Stimulated activated naive B cell treated with anti-CD40 and anti-IgM and Interleukin-4, amounts not matched to agents 10 μg/mL and 1 μg/mL and 100 μg/mL, for 72 hours (primary cell): ENCODE measurements at regions not wholly inside any gene's neighbourhood (a gene's known extent, or its start where the extent isn't known, plus 50 kb on each side); places are given as distances from the start of the nearest gene placed in this dataset.
"Not testable (repeated sequence)": the region's sequence is repeated elsewhere in the genome, so short reads cannot be mapped to it uniquely, and the experiment has no call there.

Experiments
- ATAC-seq, 2 donors: fragments of 150-1000 bp; cut with Tn5 transposase; replicated peaks; 2 replicates each; pipeline ENCODE4 v1.10.0; 2021; ENCODE audit warnings: moderate library complexity in 1 of 2
- DNase-seq: peaks from one replicate; pipeline ENCODE4 v3.0.0; 2021
- H3K27ac Mint-ChIP-seq: one replicate; pipeline ENCODE4 v1.8.0; 2022; ENCODE audit warnings: mild to moderate bottlenecking, mixed read lengths
- H3K27me3 Mint-ChIP-seq, 2 donors: one replicate each; pipeline ENCODE4 v1.8.0; 2022; ENCODE audit warnings: mixed read lengths in 2 of 2
- H3K36me3 Mint-ChIP-seq, 2 donors: one replicate each; pipeline ENCODE4 v1.8.0; 2022; ENCODE audit warnings: mixed read lengths in 2 of 2, mild to moderate bottlenecking in 1 of 2
- H3K4me1 Mint-ChIP-seq, 2 donors: one replicate each; pipeline ENCODE4 v1.8.0; 2022; ENCODE audit warnings: mixed read lengths in 2 of 2, mild to moderate bottlenecking in 1 of 2
- H3K4me3 Mint-ChIP-seq, 2 donors: one replicate each; pipeline ENCODE4 v1.8.0; 2022; ENCODE audit warnings: mild to moderate bottlenecking in 2 of 2, mixed read lengths in 2 of 2, moderate library complexity in 1 of 2
- H3K9me3 Mint-ChIP-seq, 2 donors: one replicate each; pipeline ENCODE4 v1.8.0; 2022; ENCODE audit warnings: mixed read lengths in 2 of 2, mild to moderate bottlenecking in 1 of 2

DNA sequence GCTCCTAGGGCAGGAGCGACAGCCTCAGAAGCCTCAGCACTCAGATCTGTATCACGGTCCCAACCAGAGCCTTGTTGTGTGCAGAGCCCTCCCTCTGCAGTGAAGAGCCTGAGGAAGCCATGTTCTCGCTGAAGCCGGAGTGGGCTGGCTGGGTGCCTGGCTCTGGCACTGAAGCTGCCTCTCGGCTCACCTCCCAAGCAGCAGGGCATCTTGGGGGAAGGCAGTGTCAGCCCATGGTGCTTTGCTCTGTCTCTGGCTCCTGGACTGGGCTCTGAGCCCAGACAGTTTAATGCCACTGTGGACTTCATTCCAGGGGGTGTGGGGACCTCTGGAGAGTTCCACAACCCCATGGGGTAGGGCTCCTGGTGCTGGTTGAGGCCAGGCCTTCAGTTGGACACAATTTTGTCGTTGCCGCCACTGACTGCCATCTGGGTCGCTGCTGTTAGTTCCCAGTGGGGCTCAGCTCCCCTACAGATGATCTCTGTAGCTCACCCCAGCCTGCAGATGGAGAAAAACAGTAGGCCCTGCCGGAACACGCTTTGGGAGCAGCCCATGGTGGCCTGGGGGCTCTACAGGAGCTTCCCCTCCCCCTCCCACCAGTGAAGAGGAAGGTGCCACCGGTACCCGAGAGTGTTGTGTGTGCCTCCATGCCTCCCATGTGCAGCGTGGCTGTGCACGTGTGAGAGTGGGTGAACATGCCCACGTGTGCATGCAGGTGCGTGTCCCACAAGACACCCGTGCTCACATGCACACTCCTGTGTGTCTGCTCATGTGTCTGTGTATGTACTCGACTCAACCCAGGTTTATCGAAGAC is 86.5 kb upstream of the B3GAT1 start:
- H3K9me3 Mint-ChIP-seq = peaks cover 12 to 16% of the 10 kb centered on the region in 2 donors
- H3K4me3 Mint-ChIP-seq = no peak overlapping the region
- H3K27me3 Mint-ChIP-seq = peaks cover 0 to 6% of the 10 kb centered on the region in 2 donors
- no peaks in the 10 kb centered on the region for H3K4me1 Mint-ChIP-seq
- ATAC-seq = no peak
- peaks cover 0 to 6% of the 10 kb centered on the region in 2 donors for H3K36me3 Mint-ChIP-seq
- no peak overlapping the region for H3K27ac Mint-ChIP-seq
- DNase-seq = no peak

DNA sequence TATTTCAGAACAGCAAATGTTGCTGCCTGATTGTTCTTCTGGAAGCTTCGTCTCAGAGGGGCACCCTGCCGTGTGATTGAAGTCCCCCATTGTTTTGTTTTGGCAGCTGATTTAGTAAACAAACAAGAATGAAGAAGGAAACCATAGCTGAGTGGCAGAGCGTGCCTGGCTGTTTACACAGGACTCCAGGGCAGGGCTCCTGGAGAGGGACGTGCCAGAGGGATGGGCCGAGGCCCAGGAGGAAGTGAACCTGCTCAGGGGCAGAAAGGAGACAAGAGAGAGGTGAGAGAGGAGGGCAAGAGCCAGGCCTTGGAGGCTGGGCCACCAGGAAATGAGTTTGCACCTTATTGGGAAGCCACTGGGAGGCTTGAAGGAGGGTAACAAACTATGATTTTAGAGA is 85.5 kb upstream of the B3GAT1 start:
- no peak overlapping the region for H3K4me3 Mint-ChIP-seq
- H3K36me3 Mint-ChIP-seq = peaks cover 0 to 6% of the 10 kb centered on the region in 2 donors
- no peak for DNase-seq
- no peak overlapping the region for H3K27ac Mint-ChIP-seq
- peaks cover 0 to 6% of the 10 kb centered on the region in 2 donors for H3K27me3 Mint-ChIP-seq
- H3K9me3 Mint-ChIP-seq = peaks cover 16% of the 10 kb centered on the region in 2 donors
- H3K4me1 Mint-ChIP-seq = no peaks in the 10 kb centered on the region
- no peak for ATAC-seq

DNA sequence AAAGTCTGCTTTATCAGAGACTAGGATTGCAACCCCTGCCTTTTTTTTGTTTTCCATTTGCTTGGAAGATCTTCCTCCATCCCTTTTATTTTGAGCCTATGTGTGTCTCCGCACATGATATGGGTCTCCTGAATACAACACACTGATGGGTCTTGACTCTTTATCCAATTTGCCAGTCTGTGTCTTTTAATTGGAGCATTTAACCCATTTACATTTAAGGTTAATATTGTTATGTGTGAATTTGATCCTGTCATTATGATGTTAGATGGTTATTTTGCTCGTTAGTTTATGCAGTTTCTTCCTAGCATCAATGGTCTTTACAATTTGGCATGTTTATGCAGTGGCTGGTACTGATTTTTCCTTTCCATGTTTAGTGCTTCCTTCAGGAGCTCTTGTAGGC is 84.0 kb upstream of the B3GAT1 start:
- H3K36me3 Mint-ChIP-seq, DNase-seq, H3K4me1 Mint-ChIP-seq, H3K27ac Mint-ChIP-seq, H3K27me3 Mint-ChIP-seq, ATAC-seq, H3K4me3 Mint-ChIP-seq: not testable (repeated sequence)
- H3K9me3 Mint-ChIP-seq = peaks cover 16% of the 10 kb centered on the region in 2 donors

DNA sequence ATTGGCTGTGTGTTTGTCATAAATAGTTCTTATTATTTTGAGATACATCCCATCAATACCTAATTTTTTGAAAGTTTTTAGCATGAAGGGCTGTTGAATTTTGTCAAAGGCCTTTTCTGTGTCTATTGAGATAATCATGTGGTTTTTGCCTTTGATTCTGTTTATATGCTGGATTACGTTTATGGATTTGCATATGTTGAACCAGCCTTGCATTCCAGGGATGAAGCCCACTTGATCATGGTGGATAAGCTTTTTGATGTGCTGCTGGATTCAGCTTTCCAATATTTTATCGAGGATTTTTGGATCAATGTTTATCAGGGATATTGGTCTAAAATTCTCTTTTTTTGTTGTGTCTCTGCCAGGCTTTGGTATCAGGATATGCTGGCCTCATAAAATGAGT is 82.4 kb upstream of the B3GAT1 start:
- not testable (repeated sequence) for H3K4me3 Mint-ChIP-seq, H3K36me3 Mint-ChIP-seq, H3K4me1 Mint-ChIP-seq, H3K27me3 Mint-ChIP-seq, H3K27ac Mint-ChIP-seq, ATAC-seq, DNase-seq
- H3K9me3 Mint-ChIP-seq = peaks cover 16% of the 10 kb centered on the region in 2 donors

GRCh38 chr11:134492411-134492810 is 80.4 kb upstream of the B3GAT1 start:
- not testable (repeated sequence) for DNase-seq, H3K27ac Mint-ChIP-seq, ATAC-seq, H3K36me3 Mint-ChIP-seq, H3K27me3 Mint-ChIP-seq, H3K4me3 Mint-ChIP-seq, H3K4me1 Mint-ChIP-seq
- H3K9me3 Mint-ChIP-seq = peaks cover 13 to 16% of the 10 kb centered on the region in 2 donors

DNA sequence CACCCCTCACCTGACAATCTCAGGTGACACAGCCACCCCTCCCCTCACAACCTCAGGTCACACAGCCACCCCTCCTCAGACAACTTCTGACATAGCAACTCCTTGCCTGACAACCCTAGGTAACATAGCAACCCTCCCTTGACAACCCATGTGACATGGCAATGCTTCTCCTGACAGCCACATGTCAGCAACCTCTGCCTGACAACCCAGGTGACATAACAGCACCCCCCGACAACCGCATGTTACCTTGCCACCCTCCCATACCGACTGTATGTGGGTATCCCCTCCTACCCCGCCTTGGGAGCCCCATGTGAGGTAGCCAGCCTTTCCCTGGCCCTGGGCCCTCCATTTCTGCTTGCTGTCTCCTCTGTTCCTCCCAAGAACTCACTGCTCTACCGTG is 77.7 kb upstream of the B3GAT1 start:
- Mint-ChIP-seq H3K9me3 (peaks cover 0 to 6% of the 10 kb centered on the region in 2 donors), H3K36me3 (no peaks in the 10 kb centered on the region), H3K27ac (no peak overlapping the region), H3K4me1 (no peaks in the 10 kb centered on the region), H3K4me3 (no peak overlapping the region), H3K27me3 (peaks cover 0 to 4% of the 10 kb centered on the region in 2 donors)
- DNase-seq (no peak), ATAC-seq (no peak)

GRCh38 chr11:134488913-134489312 is 76.9 kb upstream of the B3GAT1 start:
- Mint-ChIP-seq H3K36me3 (no peaks in the 10 kb centered on the region), H3K4me1 (no peaks in the 10 kb centered on the region), H3K27me3 (peaks cover 0 to 4% of the 10 kb centered on the region in 2 donors), H3K4me3 (no peak overlapping the region), H3K9me3 (peaks cover 0 to 6% of the 10 kb centered on the region in 2 donors), H3K27ac (no peak overlapping the region)
- DNase-seq (no peak), ATAC-seq (no peak)

GRCh38 chr11:134488512-134488911 is 76.5 kb upstream of the B3GAT1 start:
- no peaks in the 10 kb centered on the region for H3K36me3 Mint-ChIP-seq
- H3K27ac Mint-ChIP-seq = no peak overlapping the region
- no peaks in the 10 kb centered on the region for H3K4me1 Mint-ChIP-seq
- peaks cover 0 to 4% of the 10 kb centered on the region in 2 donors for H3K27me3 Mint-ChIP-seq
- DNase-seq (no peak), ATAC-seq (no peak)
- H3K9me3 Mint-ChIP-seq = peaks cover 0 to 4% of the 10 kb centered on the region in 2 donors
- no peak overlapping the region for H3K4me3 Mint-ChIP-seq

- no peaks in the 10 kb centered on the region for H3K4me1 Mint-ChIP-seq
Observed at GRCh38 chr11:134487696-134488095, 75.7 kb upstream of the B3GAT1 start.

DNA sequence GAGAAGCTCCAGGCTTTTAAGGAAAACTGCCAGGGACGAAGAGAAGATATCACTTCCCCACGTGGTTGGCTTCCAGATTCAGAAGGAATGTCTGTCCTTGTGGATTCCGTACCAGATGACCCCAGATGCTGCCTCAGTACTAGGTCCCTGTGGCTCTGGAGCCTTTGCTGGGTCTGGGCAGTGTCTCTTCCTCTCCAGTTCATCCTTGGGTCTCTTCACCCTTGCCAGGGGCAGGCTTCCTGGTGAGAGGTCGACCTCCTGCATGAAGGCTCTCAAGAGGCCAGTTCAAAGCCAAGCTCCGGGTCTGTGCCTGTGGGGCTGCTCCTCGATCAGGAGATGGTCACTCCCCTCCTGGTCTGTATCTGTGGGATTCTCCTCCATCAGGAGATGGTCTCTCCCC is 74.7 kb upstream of the B3GAT1 start:
- ATAC-seq = no peak
- H3K27me3 Mint-ChIP-seq = peaks cover 4 to 5% of the 10 kb centered on the region in 2 donors
- no peak overlapping the region for H3K27ac Mint-ChIP-seq
- no peaks in the 10 kb centered on the region for H3K9me3 Mint-ChIP-seq
- H3K4me1 Mint-ChIP-seq = no peaks in the 10 kb centered on the region
- no peak overlapping the region for H3K4me3 Mint-ChIP-seq
- H3K36me3 Mint-ChIP-seq = no peaks in the 10 kb centered on the region
- no peak for DNase-seq

More at GRCh38 chr11:134487696-134488095, 75.7 kb upstream of the B3GAT1 start:
- no peaks in the 10 kb centered on the region for H3K36me3 Mint-ChIP-seq
- H3K27ac Mint-ChIP-seq = no peak overlapping the region
- H3K4me3 Mint-ChIP-seq = no peak overlapping the region
- ATAC-seq = no peak
- H3K9me3 Mint-ChIP-seq = no peaks in the 10 kb centered on the region
- DNase-seq = no peak
- H3K27me3 Mint-ChIP-seq = peaks cover 0 to 4% of the 10 kb centered on the region in 2 donors

- DNase-seq (no peak), ATAC-seq (no peak)
- no peaks in the 10 kb centered on the region for H3K36me3 Mint-ChIP-seq
- H3K27me3 Mint-ChIP-seq = peaks cover 4 to 5% of the 10 kb centered on the region in 2 donors
- H3K4me1 Mint-ChIP-seq = no peaks in the 10 kb centered on the region
- no peaks in the 10 kb centered on the region for H3K9me3 Mint-ChIP-seq
- no peak overlapping the region for H3K4me3 Mint-ChIP-seq
- H3K27ac Mint-ChIP-seq = no peak overlapping the region
Observed at GRCh38 chr11:134486106-134486505, 74.1 kb upstream of the B3GAT1 start.

- no peak overlapping the region for H3K27ac Mint-ChIP-seq
- ATAC-seq (no peak), DNase-seq (no peak)
- no peaks in the 10 kb centered on the region for H3K9me3 Mint-ChIP-seq
- no peaks in the 10 kb centered on the region for H3K4me1 Mint-ChIP-seq
- H3K4me3 Mint-ChIP-seq = no peak overlapping the region
- no peaks in the 10 kb centered on the region for H3K36me3 Mint-ChIP-seq
- peaks cover 4 to 5% of the 10 kb centered on the region in 2 donors for H3K27me3 Mint-ChIP-seq
Observed at GRCh38 chr11:134485316-134485715, 73.3 kb upstream of the B3GAT1 start.

GRCh38 chr11:134483857-134484256 is 71.8 kb upstream of the B3GAT1 start:
- peaks cover 4 to 5% of the 10 kb centered on the region in 2 donors for H3K27me3 Mint-ChIP-seq
- DNase-seq (no peak), ATAC-seq (no peak)
- no peaks in the 10 kb centered on the region for H3K4me1 Mint-ChIP-seq
- no peaks in the 10 kb centered on the region for H3K36me3 Mint-ChIP-seq
- no peak overlapping the region for H3K4me3 Mint-ChIP-seq
- H3K27ac Mint-ChIP-seq = no peak overlapping the region
- no peaks in the 10 kb centered on the region for H3K9me3 Mint-ChIP-seq

- Mint-ChIP-seq H3K27ac (no peak overlapping the region), H3K4me3 (no peak overlapping the region), H3K36me3 (no peaks in the 10 kb centered on the region), H3K4me1 (no peaks in the 10 kb centered on the region), H3K9me3 (no peaks in the 10 kb centered on the region), H3K27me3 (peaks cover 5 to 7% of the 10 kb centered on the region in 2 donors)
- DNase-seq = no peak
- ATAC-seq = no peak
Observed at GRCh38 chr11:134483291-134483690, 71.2 kb upstream of the B3GAT1 start.

DNA sequence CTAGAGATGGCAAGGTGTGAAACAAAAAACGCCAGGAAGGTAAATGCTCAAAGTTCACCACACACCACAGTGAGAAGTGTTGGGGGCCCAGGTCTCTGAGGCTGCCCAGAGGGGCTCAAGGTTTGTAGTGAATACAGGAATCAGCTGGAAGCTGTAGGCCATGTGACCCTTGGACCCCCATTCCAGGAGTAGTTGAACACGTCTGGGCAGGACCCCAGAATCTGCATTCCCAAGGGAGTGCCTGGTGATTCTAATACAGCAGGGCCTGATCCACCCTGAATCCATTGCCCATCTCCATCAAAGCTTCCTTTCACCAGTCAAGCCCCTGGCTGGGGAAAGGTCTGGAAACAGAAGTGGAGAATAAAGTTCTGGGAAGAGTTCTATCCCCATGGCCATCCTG is 70.8 kb upstream of the B3GAT1 start:
- Mint-ChIP-seq H3K27me3 (peaks cover 5 to 7% of the 10 kb centered on the region in 2 donors), H3K4me3 (no peak overlapping the region), H3K36me3 (no peaks in the 10 kb centered on the region), H3K9me3 (no peaks in the 10 kb centered on the region), H3K27ac (no peak overlapping the region), H3K4me1 (no peaks in the 10 kb centered on the region)
- no peak for DNase-seq
- ATAC-seq = no peak
